Mucosa of rectum (tissue), 2 donors: ENCODE measurements at regions not wholly inside any gene's neighbourhood (a gene's known extent, or its start where the extent isn't known, plus 50 kb on each side); places are given as distances from the start of the nearest gene placed in this dataset.

Experiments used
- H3K27ac ChIP-seq, 2 donors: one replicate each; pipeline ENCODE4 v1.7.0; 2013; ENCODE audit warnings: inconsistent platforms in 2 of 2, low read depth in 2 of 2, low read length in 2 of 2
- H3K27me3 ChIP-seq, 2 donors: one replicate each; pipeline ENCODE4 v1.7.0; 2013; ENCODE audit warnings: low read length in 2 of 2; ENCODE audit not compliant: control insufficient read depth in 2 of 2, insufficient read depth in 2 of 2
- H3K36me3 ChIP-seq, 2 donors: one replicate each; pipeline ENCODE4 v1.7.0; 2013; ENCODE audit warnings: low read length in 2 of 2; ENCODE audit not compliant: control insufficient read depth in 2 of 2, insufficient read depth in 2 of 2
- H3K4me1 ChIP-seq, 2 donors: one replicate each; pipeline ENCODE4 v1.7.0; 2013; ENCODE audit warnings: low read length in 2 of 2, mild to moderate bottlenecking in 1 of 2; ENCODE audit not compliant: control insufficient read depth in 2 of 2, insufficient read depth in 2 of 2
- H3K4me3 ChIP-seq, 2 donors: one replicate each; pipeline ENCODE4 v1.7.0; 2013; ENCODE audit warnings: low read length in 2 of 2
- H3K9ac ChIP-seq, 2 donors: one replicate each; pipeline ENCODE4 v1.7.0; 2013; ENCODE audit warnings: low read length in 2 of 2, low read depth in 1 of 2, mild to moderate bottlenecking in 1 of 2
- H3K9me3 ChIP-seq, 2 donors: one replicate each; pipeline ENCODE4 v1.7.0; 2013; ENCODE audit warnings: low read length in 2 of 2; ENCODE audit not compliant: control insufficient read depth in 2 of 2
- donor health status: healthy.
- donor health status: Normal muscosa, but diverticular disease.

- Histone ChIP-seq H3K27me3 (no peaks in the 10 kb centered on the region), H3K9me3 (no peaks in the 10 kb centered on the region), H3K4me3 (no peak overlapping the region), H3K4me1 (peaks cover 0 to 4% of the 10 kb centered on the region in 2 donors), H3K27ac (no peak overlapping the region), H3K36me3 (no peaks in the 10 kb centered on the region), H3K9ac (no peak overlapping the region)
Measured at GRCh38 chr5:74051076-74051475, 425.1 kb downstream of the ARHGEF28 start.

- H3K27ac ChIP-seq, result no peak overlapping the region
- H3K27me3 ChIP-seq, result no peaks in the 10 kb centered on the region
- H3K36me3 ChIP-seq, result no peaks in the 10 kb centered on the region
- no peaks in the 10 kb centered on the region for H3K9me3 ChIP-seq
- no peak overlapping the region for H3K4me3 ChIP-seq
- H3K9ac ChIP-seq, result no peak overlapping the region
- H3K4me1 ChIP-seq, result peaks cover 0 to 2% of the 10 kb centered on the region in 2 donors
Measured at GRCh38 chr5:74044936-74045335, 418.9 kb downstream of the ARHGEF28 start.

- H3K4me1 ChIP-seq, result peaks cover 0 to 2% of the 10 kb centered on the region in 2 donors
- H3K4me3 ChIP-seq, result no peak overlapping the region
- no peaks in the 10 kb centered on the region for H3K27me3 ChIP-seq
- H3K9me3 ChIP-seq, result no peaks in the 10 kb centered on the region
- H3K9ac ChIP-seq, result no peak overlapping the region
- no peak overlapping the region for H3K27ac ChIP-seq
- no peaks in the 10 kb centered on the region for H3K36me3 ChIP-seq
Measured at GRCh38 chr5:74042959-74043358, 417.0 kb downstream of the ARHGEF28 start.

- Histone ChIP-seq H3K4me1 (peaks cover 0 to 2% of the 10 kb centered on the region in 2 donors), H3K9me3 (no peaks in the 10 kb centered on the region), H3K4me3 (no peak overlapping the region), H3K27ac (no peak overlapping the region), H3K9ac (no peak overlapping the region), H3K36me3 (no peaks in the 10 kb centered on the region), H3K27me3 (no peaks in the 10 kb centered on the region)
Measured at GRCh38 chr5:74042559-74042958, 416.6 kb downstream of the ARHGEF28 start.

GRCh38 chr5:74041913-74042312 is 415.9 kb downstream of the ARHGEF28 start:
- peaks cover 0 to 2% of the 10 kb centered on the region in 2 donors for H3K4me1 ChIP-seq
- no peaks in the 10 kb centered on the region for H3K9me3 ChIP-seq
- H3K27me3 ChIP-seq, result no peaks in the 10 kb centered on the region
- H3K27ac ChIP-seq, result no peak overlapping the region
- H3K36me3 ChIP-seq, result no peaks in the 10 kb centered on the region
- no peak overlapping the region for H3K9ac ChIP-seq
- H3K4me3 ChIP-seq, result no peak overlapping the region

- Histone ChIP-seq H3K4me1 (peaks cover 0 to 2% of the 10 kb centered on the region in 2 donors), H3K4me3 (no peak overlapping the region), H3K36me3 (no peaks in the 10 kb centered on the region), H3K9ac (no peak overlapping the region), H3K27me3 (no peaks in the 10 kb centered on the region), H3K9me3 (no peaks in the 10 kb centered on the region), H3K27ac (no peak overlapping the region)
Measured at GRCh38 chr5:74040811-74041491, 415.0 kb downstream of the ARHGEF28 start.

- H3K27me3 ChIP-seq, result no peaks in the 10 kb centered on the region
- H3K27ac ChIP-seq, result no peak overlapping the region
- H3K4me3 ChIP-seq, result no peak overlapping the region
- peaks cover 0 to 2% of the 10 kb centered on the region in 2 donors for H3K4me1 ChIP-seq
- no peak overlapping the region for H3K9ac ChIP-seq
- H3K36me3 ChIP-seq, result no peaks in the 10 kb centered on the region
- H3K9me3 ChIP-seq, result no peaks in the 10 kb centered on the region
Measured at GRCh38 chr5:74040065-74040551, 414.1 kb downstream of the ARHGEF28 start.

- Histone ChIP-seq H3K9ac (no peak overlapping the region), H3K4me1 (no peaks in the 10 kb centered on the region), H3K36me3 (no peaks in the 10 kb centered on the region), H3K27me3 (no peaks in the 10 kb centered on the region), H3K4me3 (no peak overlapping the region), H3K9me3 (no peaks in the 10 kb centered on the region), H3K27ac (no peak overlapping the region)
Measured at GRCh38 chr5:74037321-74037720, 411.3 kb downstream of the ARHGEF28 start.

- no peak overlapping the region for H3K4me3 ChIP-seq
- H3K4me1 ChIP-seq, result no peaks in the 10 kb centered on the region
- no peaks in the 10 kb centered on the region for H3K27me3 ChIP-seq
- H3K9me3 ChIP-seq, result no peaks in the 10 kb centered on the region
- no peak overlapping the region for H3K9ac ChIP-seq
- no peak overlapping the region for H3K27ac ChIP-seq
- H3K36me3 ChIP-seq, result no peaks in the 10 kb centered on the region
Measured at GRCh38 chr5:74035521-74035937, 409.5 kb downstream of the ARHGEF28 start.

GRCh38 chr5:74034733-74035132 is 408.7 kb downstream of the ARHGEF28 start:
- H3K9me3 ChIP-seq, result no peaks in the 10 kb centered on the region
- H3K27me3 ChIP-seq, result no peaks in the 10 kb centered on the region
- no peak overlapping the region for H3K4me3 ChIP-seq
- H3K27ac ChIP-seq, result no peak overlapping the region
- no peak overlapping the region for H3K9ac ChIP-seq
- H3K4me1 ChIP-seq, result no peaks in the 10 kb centered on the region
- H3K36me3 ChIP-seq, result no peaks in the 10 kb centered on the region
